Duodenal mucosa (tissue), 2 donors: ENCODE measurements at regions not wholly inside any gene's neighbourhood (a gene's known extent, or its start where the extent isn't known, plus 50 kb on each side); places are given as distances from the start of the nearest gene placed in this dataset.
"Not testable (repeated sequence)": the region's sequence is repeated elsewhere in the genome, so short reads cannot be mapped to it uniquely, and the experiment has no call there.

ENCODE experiments used
- H3K27ac ChIP-seq: one replicate; pipeline ENCODE4 v1.7.0; 2013; ENCODE audit warnings: low read depth, low read length
- H3K27me3 ChIP-seq, 2 donors: one replicate each; pipeline ENCODE4 v1.7.0; 2013; ENCODE audit warnings: low read length in 2 of 2, control low read depth in 1 of 2; ENCODE audit not compliant: insufficient read depth in 2 of 2, control insufficient read depth in 1 of 2
- H3K36me3 ChIP-seq, 2 donors: one replicate each; pipeline ENCODE4 v1.7.0; 2013; ENCODE audit warnings: low read length in 2 of 2, control low read depth in 1 of 2; ENCODE audit not compliant: insufficient read depth in 2 of 2, control insufficient read depth in 1 of 2
- H3K4me1 ChIP-seq, 2 donors: one replicate each; pipeline ENCODE4 v1.7.0; 2013; ENCODE audit warnings: low read length in 2 of 2, control low read depth in 1 of 2; ENCODE audit not compliant: insufficient read depth in 2 of 2, control insufficient read depth in 1 of 2
- H3K4me3 ChIP-seq, 2 donors: one replicate each; pipeline ENCODE4 v1.7.0; 2013; ENCODE audit warnings: low read length in 2 of 2, low read depth in 1 of 2
- H3K9ac ChIP-seq, 2 donors: one replicate each; pipeline ENCODE4 v1.7.0; 2013; ENCODE audit warnings: low read length in 2 of 2, low read depth in 1 of 2
- H3K9me3 ChIP-seq, 2 donors: one replicate each; pipeline ENCODE4 v1.7.0; 2013; ENCODE audit warnings: low read length in 2 of 2, control low read depth in 1 of 2; ENCODE audit not compliant: control insufficient read depth in 1 of 2

- H3K27ac ChIP-seq, result no peak overlapping the region
- no peaks in the 10 kb centered on the region for H3K36me3 ChIP-seq
- no peak overlapping the region for H3K4me3 ChIP-seq
- H3K4me1 ChIP-seq, result no peaks in the 10 kb centered on the region
- H3K9ac ChIP-seq, result no peak overlapping the region
- peaks cover 0 to 2% of the 10 kb centered on the region in 2 donors for H3K9me3 ChIP-seq
- H3K27me3 ChIP-seq, result no peaks in the 10 kb centered on the region
Measured at GRCh38 chr7:131047651-131048304, 279.9 kb upstream of the MKLN1 start.

DNA sequence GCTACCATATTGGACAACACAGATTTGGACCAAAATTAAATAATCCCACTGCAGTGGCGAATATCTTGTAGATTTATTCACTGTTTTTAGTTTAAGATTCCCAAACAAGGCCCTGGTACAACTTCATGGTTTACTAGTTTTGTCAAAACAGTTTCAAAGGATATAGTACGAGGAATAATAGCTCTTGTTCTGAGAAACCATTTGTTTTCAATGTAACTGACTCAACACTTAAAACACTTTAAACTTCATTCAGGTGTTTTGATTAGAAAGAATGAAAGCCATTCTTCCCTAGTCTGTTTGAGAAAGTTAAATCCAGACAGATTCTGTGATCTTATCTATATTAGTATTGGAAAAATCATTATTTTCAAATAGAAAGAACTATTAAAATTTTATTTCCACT lies 276.4 kb upstream of the MKLN1 start:
- H3K9me3 ChIP-seq, result no peaks in the 10 kb centered on the region
- H3K4me3 ChIP-seq, result no peak overlapping the region
- H3K4me1 ChIP-seq, result peaks cover 7% of the 10 kb centered on the region in 2 donors
- H3K27ac ChIP-seq, result no peak overlapping the region
- H3K9ac ChIP-seq, result no peak overlapping the region
- no peaks in the 10 kb centered on the region for H3K36me3 ChIP-seq
- H3K27me3 ChIP-seq, result no peaks in the 10 kb centered on the region

- H3K27me3 ChIP-seq, result no peaks in the 10 kb centered on the region
Measured at GRCh38 chr7:131052285-131052904, 275.3 kb upstream of the MKLN1 start.

GRCh38 chr7:131056007-131056406 lies 271.7 kb upstream of the MKLN1 start:
- H3K36me3 ChIP-seq, result no peaks in the 10 kb centered on the region
- no peak overlapping the region for H3K9ac ChIP-seq
- no peaks in the 10 kb centered on the region for H3K9me3 ChIP-seq
- no peaks in the 10 kb centered on the region for H3K27me3 ChIP-seq
- H3K4me1 ChIP-seq, result peaks cover 8 to 17% of the 10 kb centered on the region in 2 donors
- H3K27ac ChIP-seq, result no peak overlapping the region
- no peak overlapping the region for H3K4me3 ChIP-seq

More at GRCh38 chr7:131052285-131052904, 275.3 kb upstream of the MKLN1 start:
- Histone ChIP-seq H3K4me3 (no peak overlapping the region), H3K9ac (no peak overlapping the region), H3K27ac (no peak overlapping the region), H3K36me3 (no peaks in the 10 kb centered on the region), H3K9me3 (no peaks in the 10 kb centered on the region), H3K4me1 (peaks cover 8 to 15% of the 10 kb centered on the region in 2 donors)

- no peak overlapping the region for H3K4me3 ChIP-seq
- no peak overlapping the region for H3K9ac ChIP-seq
- H3K36me3 ChIP-seq, result no peaks in the 10 kb centered on the region
- no peaks in the 10 kb centered on the region for H3K9me3 ChIP-seq
- H3K27me3 ChIP-seq, result no peaks in the 10 kb centered on the region
- peak overlapping the region; percentile 17 for H3K27ac ChIP-seq
- peaks cover 8 to 17% of the 10 kb centered on the region in 2 donors for H3K4me1 ChIP-seq
Measured at GRCh38 chr7:131057015-131057793, 270.5 kb upstream of the MKLN1 start.

DNA sequence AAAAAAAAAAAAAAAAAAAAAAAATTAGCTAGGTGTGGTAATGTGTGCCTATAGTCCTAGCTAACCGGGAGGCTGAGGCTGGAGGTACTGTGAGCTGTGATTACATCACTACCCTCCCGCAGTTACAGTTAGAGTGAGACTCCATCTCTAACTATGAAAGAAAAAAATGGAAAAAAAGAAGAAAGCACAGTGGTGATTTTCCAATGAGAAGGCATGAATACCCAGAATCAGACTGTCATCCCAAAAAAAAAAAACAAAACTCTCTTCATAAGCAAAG lies 269.9 kb upstream of the MKLN1 start:
- Histone ChIP-seq H3K27me3 (no peaks in the 10 kb centered on the region), H3K4me3 (no peak overlapping the region), H3K36me3 (no peaks in the 10 kb centered on the region), H3K9ac (no peak overlapping the region), H3K9me3 (no peaks in the 10 kb centered on the region), H3K27ac (no peak overlapping the region), H3K4me1 (peaks cover 8 to 17% of the 10 kb centered on the region in 2 donors)

DNA sequence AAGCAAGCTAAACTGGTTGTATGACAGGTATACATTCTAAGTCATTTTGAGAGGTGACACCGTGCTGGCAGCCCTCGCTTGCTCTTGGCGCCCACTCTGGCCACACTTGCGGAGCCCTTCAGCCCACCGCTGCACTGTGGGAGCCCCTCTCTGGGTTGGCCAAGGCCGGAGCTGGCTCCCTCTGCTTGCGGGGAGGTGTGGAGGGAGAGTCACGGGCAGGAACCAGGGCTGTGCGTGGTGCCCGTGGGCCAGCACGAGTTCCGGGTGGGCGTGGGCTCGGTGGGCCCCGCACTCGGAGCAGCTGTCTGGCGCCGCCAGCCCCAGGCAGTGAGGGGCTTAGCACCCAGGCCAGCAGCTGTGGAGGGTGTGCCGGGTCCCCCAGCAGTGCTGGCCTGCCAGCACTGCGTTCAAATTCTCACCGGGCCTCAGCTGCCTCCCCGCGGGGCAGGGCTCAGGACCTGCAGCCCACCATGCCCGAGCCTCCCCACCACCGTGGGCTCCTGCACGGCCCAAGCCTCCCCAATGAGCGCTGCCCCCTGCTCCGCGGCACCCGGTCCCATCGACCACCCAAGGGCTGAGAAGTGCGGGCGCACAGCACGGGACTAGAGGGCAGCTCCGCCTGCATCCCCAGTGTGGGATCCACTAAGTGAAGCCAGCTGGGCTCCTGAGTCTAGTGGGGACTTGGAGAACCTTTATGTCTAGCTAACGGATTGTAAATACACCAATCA lies 269.0 kb upstream of the MKLN1 start:
- not testable (repeated sequence) for H3K9me3 ChIP-seq, H3K27me3 ChIP-seq, H3K27ac ChIP-seq, H3K36me3 ChIP-seq, H3K4me3 ChIP-seq, H3K9ac ChIP-seq
- peaks cover 8 to 17% of the 10 kb centered on the region in 2 donors for H3K4me1 ChIP-seq

DNA sequence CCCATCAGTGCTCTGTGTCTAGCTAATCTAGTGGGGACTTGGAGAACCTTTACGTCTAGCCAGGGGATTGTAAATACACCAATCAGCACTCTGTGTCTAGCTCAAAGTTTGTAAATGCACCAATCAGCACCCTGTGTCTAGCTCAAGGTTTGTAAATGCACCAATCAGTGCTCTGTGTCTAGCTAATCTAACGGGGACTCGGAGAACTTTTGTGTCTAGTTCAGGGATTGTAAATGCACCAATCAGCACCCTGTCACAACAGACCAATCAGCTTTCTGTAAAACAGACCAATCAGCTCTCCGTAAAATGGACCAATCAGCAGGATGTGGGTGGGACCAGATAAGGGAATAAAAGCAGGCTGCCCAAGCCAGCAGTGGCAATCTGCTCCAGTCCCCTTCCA lies 268.3 kb upstream of the MKLN1 start:
- H3K9ac ChIP-seq, H3K27ac ChIP-seq, H3K9me3 ChIP-seq, H3K4me3 ChIP-seq, H3K36me3 ChIP-seq, H3K27me3 ChIP-seq: not testable (repeated sequence)
- peaks cover 8 to 17% of the 10 kb centered on the region in 2 donors for H3K4me1 ChIP-seq

- H3K9me3 ChIP-seq, result no peaks in the 10 kb centered on the region
- no peak overlapping the region for H3K9ac ChIP-seq
- H3K4me1 ChIP-seq, result peaks cover 3 to 10% of the 10 kb centered on the region in 2 donors
- no peak overlapping the region for H3K4me3 ChIP-seq
- H3K27me3 ChIP-seq, result no peaks in the 10 kb centered on the region
- H3K36me3 ChIP-seq, result no peaks in the 10 kb centered on the region
- no peak overlapping the region for H3K27ac ChIP-seq
Measured at GRCh38 chr7:131061158-131061557, 266.5 kb upstream of the MKLN1 start.

- Histone ChIP-seq H3K4me3 (no peak overlapping the region), H3K9me3 (no peaks in the 10 kb centered on the region), H3K36me3 (no peaks in the 10 kb centered on the region), H3K27ac (no peak overlapping the region), H3K27me3 (no peaks in the 10 kb centered on the region), H3K9ac (no peak overlapping the region), H3K4me1 (peaks cover under 1 to 7% of the 10 kb centered on the region in 2 donors)
Measured at GRCh38 chr7:131061818-131062217, 265.9 kb upstream of the MKLN1 start.
